Brain microvascular endothelial cell (primary cell): ENCODE measurements at regions not wholly inside any gene's neighbourhood (a gene's known extent, or its start where the extent isn't known, plus 50 kb on each side); places are given as distances from the start of the nearest gene placed in this dataset.
A peak's percentile ranks its signal among the peaks of the same experiment; 100 is the strongest.

Experiments
- DNase-seq: peaks from one replicate; pipeline ENCODE4 v3.0.0-alpha.2; 2020
- H3K27ac ChIP-seq: fragments of 250-450 bp; sonication (Bioruptor Pico); 2 replicates; pipeline ENCODE4 v1.5.1; 2020; ENCODE audit warnings: mild to moderate bottlenecking, moderate library complexity
- H3K27me3 ChIP-seq: fragments of 250-450 bp; sonication (Bioruptor Pico); replicated peaks from 2 replicates; pipeline ENCODE4 v1.5.1; 2020; ENCODE audit warnings: mild to moderate bottlenecking
- H3K36me3 ChIP-seq: fragments of 250-450 bp; sonication (Bioruptor Pico); replicated peaks from 2 replicates; pipeline ENCODE4 v1.5.1; 2020; ENCODE audit warnings: mild to moderate bottlenecking
- H3K4me3 ChIP-seq: 2 replicates; pipeline ENCODE4 v1.5.1; 2011; ENCODE audit warnings: low read depth, mild to moderate bottlenecking, control low read depth, low read length, moderate library complexity
- in situ Hi-C: cut with HindIII; loops from 2 replicates; pipeline ENCODE4 v1.10.0; 2017; ENCODE audit warnings: low sequenced_read_pairs, low pct_ligation_motif_present
- TF ChIP-seq, protein P1 (sequence below): IDR thresholded peaks from 2 replicates; pipeline ENCODE4 v1.5.1; 2011; ENCODE audit warnings: low read depth, mild to moderate bottlenecking, moderate library complexity, low read length, control low read depth, inconsistent platforms; ENCODE audit errors: missing control alignments

DNA sequence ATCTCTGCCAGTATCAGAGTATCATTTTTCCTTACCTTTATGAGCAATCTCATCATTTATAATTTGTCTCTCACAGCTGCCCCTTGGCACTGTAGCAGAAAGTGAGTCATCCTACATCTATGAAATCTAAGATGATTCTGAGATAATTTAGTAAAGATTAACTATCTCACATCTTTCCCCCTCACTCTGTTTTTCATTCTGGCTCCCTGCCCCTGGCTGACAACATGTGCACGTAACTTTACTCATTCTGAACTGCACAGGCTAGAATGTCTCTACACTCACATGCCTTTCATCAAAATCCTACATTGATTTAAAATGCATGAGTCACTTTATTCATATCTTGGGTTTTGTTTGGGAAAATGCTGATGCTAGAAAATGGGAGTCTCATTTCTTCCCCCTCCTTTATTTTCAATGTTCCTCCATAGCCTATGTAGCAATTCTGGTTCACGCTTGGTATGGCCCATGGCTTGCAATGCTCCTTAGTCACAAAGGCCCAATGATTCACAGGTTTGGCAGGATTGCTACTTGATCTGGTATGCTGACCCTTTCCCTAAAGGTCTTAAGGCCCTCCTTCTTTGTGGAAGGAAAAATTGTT, 838.5 kb downstream of the TUSC7 start:
- TF ChIP-seq, protein P1, sequence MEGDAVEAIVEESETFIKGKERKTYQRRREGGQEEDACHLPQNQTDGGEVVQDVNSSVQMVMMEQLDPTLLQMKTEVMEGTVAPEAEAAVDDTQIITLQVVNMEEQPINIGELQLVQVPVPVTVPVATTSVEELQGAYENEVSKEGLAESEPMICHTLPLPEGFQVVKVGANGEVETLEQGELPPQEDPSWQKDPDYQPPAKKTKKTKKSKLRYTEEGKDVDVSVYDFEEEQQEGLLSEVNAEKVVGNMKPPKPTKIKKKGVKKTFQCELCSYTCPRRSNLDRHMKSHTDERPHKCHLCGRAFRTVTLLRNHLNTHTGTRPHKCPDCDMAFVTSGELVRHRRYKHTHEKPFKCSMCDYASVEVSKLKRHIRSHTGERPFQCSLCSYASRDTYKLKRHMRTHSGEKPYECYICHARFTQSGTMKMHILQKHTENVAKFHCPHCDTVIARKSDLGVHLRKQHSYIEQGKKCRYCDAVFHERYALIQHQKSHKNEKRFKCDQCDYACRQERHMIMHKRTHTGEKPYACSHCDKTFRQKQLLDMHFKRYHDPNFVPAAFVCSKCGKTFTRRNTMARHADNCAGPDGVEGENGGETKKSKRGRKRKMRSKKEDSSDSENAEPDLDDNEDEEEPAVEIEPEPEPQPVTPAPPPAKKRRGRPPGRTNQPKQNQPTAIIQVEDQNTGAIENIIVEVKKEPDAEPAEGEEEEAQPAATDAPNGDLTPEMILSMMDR, result no peak
- in situ Hi-C loops, result no loop called here
- no peak overlapping the region for H3K4me3 ChIP-seq
- DNase-seq, result peak; percentile 34
- H3K36me3 ChIP-seq, result no peaks in the 10 kb centered on the region
- no peak overlapping the region for H3K27ac ChIP-seq
- H3K27me3 ChIP-seq, result no peaks in the 10 kb centered on the region

- Histone ChIP-seq H3K4me3 (no peak overlapping the region), H3K27me3 (no peaks in the 10 kb centered on the region), H3K36me3 (no peaks in the 10 kb centered on the region), H3K27ac (no peak overlapping the region)
- no peak for DNase-seq
- TF ChIP-seq, protein P1, result no peak
- in situ Hi-C loops, result no loop called here
Observed at GRCh38 chr3:117548600-117548999, 839.0 kb downstream of the TUSC7 start.

- in situ Hi-C loops, result no loop called here
- no peak overlapping the region for H3K27ac ChIP-seq
- TF ChIP-seq, protein P1, result peak; percentile 6
- H3K4me3 ChIP-seq, result no peak overlapping the region
- no peak for DNase-seq
- no peaks in the 10 kb centered on the region for H3K27me3 ChIP-seq
- no peaks in the 10 kb centered on the region for H3K36me3 ChIP-seq
Observed at GRCh38 chr3:117549716-117550115, 840.1 kb downstream of the TUSC7 start.

GRCh38 chr3:117550766-117551165, 841.2 kb downstream of the TUSC7 start:
- DNase-seq, result no peak
- TF ChIP-seq, protein P1, result no peak
- H3K27me3 ChIP-seq, result no peaks in the 10 kb centered on the region
- no peak overlapping the region for H3K4me3 ChIP-seq
- H3K27ac ChIP-seq, result no peak overlapping the region
- in situ Hi-C loops, result no loop called here
- no peaks in the 10 kb centered on the region for H3K36me3 ChIP-seq

- H3K27ac ChIP-seq, result no peak overlapping the region
- in situ Hi-C loops, result no loop called here
- no peak overlapping the region for H3K4me3 ChIP-seq
- TF ChIP-seq, protein P1, result no peak
- peak; percentile 13 for DNase-seq
- H3K27me3 ChIP-seq, result no peaks in the 10 kb centered on the region
- no peaks in the 10 kb centered on the region for H3K36me3 ChIP-seq
Observed at GRCh38 chr3:117553461-117553860, 843.9 kb downstream of the TUSC7 start.
